ENCODE measurements at regions not wholly inside any gene's neighbourhood (a gene's known extent, or its start where the extent isn't known, plus 50 kb on each side); places are given as distances from the start of the nearest gene placed in this dataset.
"Not testable (repeated sequence)": the region's sequence is repeated elsewhere in the genome, so short reads cannot be mapped to it uniquely, and the experiment has no call there.

GRCh38 chr14:30053103-30053502 lies 125.5 kb upstream of the PRKD1 start:
- no peak overlapping the region for H3K27ac ChIP-seq
- H3K36me3 ChIP-seq, result no peaks in the 10 kb centered on the region
- no peaks in the 10 kb centered on the region for H3K9me3 ChIP-seq
- no peaks in the 10 kb centered on the region for H3K27me3 ChIP-seq
- no peak for DNase-seq (ENCODE audit: low spot score)
- TF ChIP-seq CTCF (IDR thresholded peaks at IDR 0.05), result no peak
- H3K4me1 ChIP-seq, result no peaks in the 10 kb centered on the region
- no peak overlapping the region for H3K4me3 ChIP-seq

- no peak for TF ChIP-seq CTCF (IDR thresholded peaks at IDR 0.05)
- no peaks in the 10 kb centered on the region for H3K36me3 ChIP-seq
- no peaks in the 10 kb centered on the region for H3K27me3 ChIP-seq
- H3K27ac ChIP-seq, result no peak overlapping the region
- DNase-seq (ENCODE audit: low spot score), result no peak
- no peak overlapping the region for H3K4me3 ChIP-seq
- no peaks in the 10 kb centered on the region for H3K9me3 ChIP-seq
- no peaks in the 10 kb centered on the region for H3K4me1 ChIP-seq
These were observed 126.6 kb upstream of the PRKD1 start for GRCh38 chr14:30054201-30054600.

DNA sequence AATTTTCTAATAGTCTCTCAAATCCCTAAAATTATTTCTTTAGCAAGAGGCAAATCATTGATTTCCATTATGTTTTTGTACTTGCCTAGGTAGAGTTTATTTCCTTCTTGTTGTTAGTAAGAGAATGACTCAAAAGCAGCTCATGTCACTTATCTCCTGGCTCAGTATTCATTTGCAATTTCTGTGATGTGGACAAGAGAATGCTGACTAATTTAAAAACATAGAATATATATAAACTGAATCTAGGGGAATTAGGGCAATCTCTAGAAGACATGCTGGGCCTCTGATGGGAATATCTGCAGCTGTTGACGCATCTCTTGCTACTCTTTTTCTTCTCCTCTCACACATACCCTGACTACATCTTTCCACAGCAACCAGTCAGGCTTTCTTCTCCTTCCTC lies 130.8 kb upstream of the PRKD1 start:
- Histone ChIP-seq H3K9me3 (no peaks in the 10 kb centered on the region), H3K27me3 (no peaks in the 10 kb centered on the region), H3K27ac (no peak overlapping the region), H3K36me3 (no peaks in the 10 kb centered on the region), H3K4me3 (no peak overlapping the region), H3K4me1 (no peaks in the 10 kb centered on the region)
- TF ChIP-seq CTCF (IDR thresholded peaks at IDR 0.05), result no peak
- no peak for DNase-seq (ENCODE audit: low spot score)

GRCh38 chr14:30063746-30064145 lies 136.1 kb upstream of the PRKD1 start:
- H3K9me3 ChIP-seq, result no peaks in the 10 kb centered on the region
- no peak overlapping the region for H3K27ac ChIP-seq
- no peak overlapping the region for H3K4me3 ChIP-seq
- no peak for DNase-seq (ENCODE audit: low spot score)
- H3K27me3 ChIP-seq, result no peaks in the 10 kb centered on the region
- no peaks in the 10 kb centered on the region for H3K4me1 ChIP-seq
- H3K36me3 ChIP-seq, result no peaks in the 10 kb centered on the region
- no peak for TF ChIP-seq CTCF (IDR thresholded peaks at IDR 0.05)

GRCh38 chr14:30064454-30064853 lies 136.8 kb upstream of the PRKD1 start:
- TF ChIP-seq CTCF (IDR thresholded peaks at IDR 0.05), result no peak
- no peaks in the 10 kb centered on the region for H3K27me3 ChIP-seq
- H3K9me3 ChIP-seq, result no peaks in the 10 kb centered on the region
- no peaks in the 10 kb centered on the region for H3K4me1 ChIP-seq
- no peak for DNase-seq (ENCODE audit: low spot score)
- no peak overlapping the region for H3K4me3 ChIP-seq
- no peak overlapping the region for H3K27ac ChIP-seq
- H3K36me3 ChIP-seq, result no peaks in the 10 kb centered on the region

GRCh38 chr14:30069536-30069935 lies 141.9 kb upstream of the PRKD1 start:
- Histone ChIP-seq H3K27ac (no peak overlapping the region), H3K4me3 (no peak overlapping the region), H3K9me3 (no peaks in the 10 kb centered on the region), H3K4me1 (no peaks in the 10 kb centered on the region), H3K27me3 (no peaks in the 10 kb centered on the region), H3K36me3 (no peaks in the 10 kb centered on the region)
- TF ChIP-seq CTCF (IDR thresholded peaks at IDR 0.05), result no peak
- no peak for DNase-seq (ENCODE audit: low spot score)

GRCh38 chr14:30072454-30072853 lies 144.8 kb upstream of the PRKD1 start:
- H3K4me1 ChIP-seq; H3K27ac ChIP-seq; H3K4me3 ChIP-seq; DNase-seq (ENCODE audit: low spot score); H3K36me3 ChIP-seq; H3K27me3 ChIP-seq; H3K9me3 ChIP-seq: not testable (repeated sequence)

All from right atrium auricular region (tissue), 2 donors.